HepG2 (cell line): ENCODE measurements at regions not wholly inside any gene's neighbourhood (a gene's known extent, or its start where the extent isn't known, plus 50 kb on each side); places are given as distances from the start of the nearest gene placed in this dataset.

ENCODE experiments used
- CREB1 ChIP-seq, 2 experiments: fragments of 450-650 bp in 1 of 2; IDR thresholded peaks; 2 replicates each; pipeline ENCODE4 v1.6.1; 2016 to 2017; ENCODE audit warnings: control low read depth in 1 of 2, mild to moderate bottlenecking in 1 of 2, missing compliant biosample characterization in 1 of 2, missing genetic modification characterization in 1 of 2
- KDM1A ChIP-seq: IDR thresholded peaks from 2 replicates; pipeline ENCODE4 v1.6.1; 2016; ENCODE audit warnings: missing compliant biosample characterization
- KDM5A ChIP-seq: fragments of 200-600 bp; sonication (generic); IDR thresholded peaks from 2 replicates; pipeline ENCODE4 v1.7.0; 2018; ENCODE audit warnings: antibody characterized with exemption, mild to moderate bottlenecking, low read length, borderline replicate concordance
- PATZ1 ChIP-seq: sonication (generic); formaldehyde crosslinking; IDR thresholded peaks from 2 replicates; pipeline ENCODE4 v1.4.0; 2020; ENCODE audit warnings: missing genetic modification reagents
- ZBTB25 ChIP-seq: IDR thresholded peaks from 2 replicates; pipeline ENCODE4 v1.6.1; 2018; ENCODE audit warnings: missing genetic modification reagents
- ZNF207 ChIP-seq: fragments of 450-650 bp; IDR thresholded peaks from 2 replicates; pipeline ENCODE4 v1.6.1; 2016; ENCODE audit warnings: antibody characterized with exemption, borderline replicate concordance

GRCh38 chr2:33810046-33810835 is 211.1 kb upstream of the FAM98A start:
- TF ChIP-seq PATZ1 (CRISPR knock-in tag) (no peak), ZBTB25 (no peak), KDM1A (CRISPR knock-in tag) (no peak), ZNF207 (no peak), KDM5A (no peak), CREB1 (IDR thresholded peaks at IDR 0.05) (no peak), CREB1 (CRISPR knock-in tag; IDR thresholded peaks at IDR 0.05) (no peak)
